Lung microvascular endothelial cell (primary cell): ENCODE measurements at regions not wholly inside any gene's neighbourhood (a gene's known extent, or its start where the extent isn't known, plus 50 kb on each side); places are given as distances from the start of the nearest gene placed in this dataset.
A peak's percentile ranks its signal among the peaks of the same experiment; 100 is the strongest.
"Not testable (repeated sequence)": the region's sequence is repeated elsewhere in the genome, so short reads cannot be mapped to it uniquely, and the experiment has no call there.

ENCODE experiments used
- DNase-seq, 2 donors: peaks; one replicate each; pipeline versions ENCODE4 v3.0.0 to v3.0.0-alpha.2; 2010; ENCODE audit warnings: low read depth in 2 of 2

- DNase-seq = no peak
Measured at GRCh38 chr14:97073622-97074021, 276.4 kb downstream of the VRK1 start.

GRCh38 chr14:97074456-97074855 lies 277.3 kb downstream of the VRK1 start:
- DNase-seq = no peak

- DNase-seq = no peak
Measured at GRCh38 chr14:97074856-97075255, 277.7 kb downstream of the VRK1 start.

GRCh38 chr14:97077253-97077653 lies 280.1 kb downstream of the VRK1 start:
- DNase-seq = peak in 1 of 2 donors; percentile 38

- no peak for DNase-seq
Measured at GRCh38 chr14:97077687-97078086, 280.5 kb downstream of the VRK1 start.

GRCh38 chr14:97080991-97081390 lies 283.8 kb downstream of the VRK1 start:
- no peak for DNase-seq

- no peak for DNase-seq
Measured at GRCh38 chr14:97095269-97095668, 298.1 kb downstream of the VRK1 start.

GRCh38 chr14:97097296-97097695 lies 300.1 kb downstream of the VRK1 start:
- DNase-seq = no peak

- DNase-seq = no peak
Measured at GRCh38 chr14:97100306-97100705, 303.1 kb downstream of the VRK1 start.

- no peak for DNase-seq
Measured at GRCh38 chr14:97101561-97101960, 304.4 kb downstream of the VRK1 start.

GRCh38 chr14:97104029-97104428 lies 306.8 kb downstream of the VRK1 start:
- DNase-seq = no peak

GRCh38 chr14:97106166-97106565 lies 309.0 kb downstream of the VRK1 start:
- no peak for DNase-seq

GRCh38 chr14:97106609-97107008 lies 309.4 kb downstream of the VRK1 start:
- no peak for DNase-seq

- DNase-seq = no peak
Measured at GRCh38 chr14:97107080-97107479, 309.9 kb downstream of the VRK1 start.

- DNase-seq = no peak
Measured at GRCh38 chr14:97107760-97108159, 310.6 kb downstream of the VRK1 start.

GRCh38 chr14:97109234-97109633 lies 312.1 kb downstream of the VRK1 start:
- no peak for DNase-seq

GRCh38 chr14:97113339-97113738 lies 316.2 kb downstream of the VRK1 start:
- DNase-seq = no peak

GRCh38 chr14:97116546-97116945 lies 319.4 kb downstream of the VRK1 start:
- DNase-seq = no peak

- DNase-seq = no peak
Measured at GRCh38 chr14:97117693-97118092, 320.5 kb downstream of the VRK1 start.

GRCh38 chr14:97120204-97120603 lies 323.0 kb downstream of the VRK1 start:
- DNase-seq = no peak

GRCh38 chr14:97120611-97121031 lies 323.4 kb downstream of the VRK1 start:
- no peak for DNase-seq

GRCh38 chr14:97129639-97130038 lies 332.5 kb downstream of the VRK1 start:
- no peak for DNase-seq

GRCh38 chr14:97135847-97136246 lies 338.7 kb downstream of the VRK1 start:
- not testable (repeated sequence) for DNase-seq

GRCh38 chr14:97137705-97138104 lies 340.5 kb downstream of the VRK1 start:
- DNase-seq = no peak

- no peak for DNase-seq
Measured at GRCh38 chr14:97138801-97139200, 341.6 kb downstream of the VRK1 start.
